Upper lobe of right lung (tissue), 1 donor: ENCODE measurements at regions not wholly inside any gene's neighbourhood (a gene's known extent, or its start where the extent isn't known, plus 50 kb on each side); places are given as distances from the start of the nearest gene placed in this dataset.

Experiments
- ATAC-seq: fragments of 200-7000 bp; cut with Tn5 transposase; one replicate; pipeline ENCODE4 v1.9.1; 2020; ENCODE audit warnings: mild to moderate bottlenecking, moderate library complexity
- DNase-seq: peaks from one replicate; pipeline ENCODE4 v3.0.0-alpha.2; 2020
- H3K27ac ChIP-seq: fragments of 200-600 bp; one replicate; pipeline ENCODE4 v1.8.0; 2022
- H3K27me3 ChIP-seq: fragments of 200-600 bp; one replicate; pipeline ENCODE4 v1.8.0; 2022; ENCODE audit warnings: mild to moderate bottlenecking
- H3K36me3 ChIP-seq: fragments of 200-600 bp; one replicate; pipeline ENCODE4 v1.8.0; 2022
- H3K4me1 ChIP-seq: fragments of 200-600 bp; one replicate; pipeline ENCODE4 v1.8.0; 2022
- H3K4me3 ChIP-seq: fragments of 200-600 bp; one replicate; pipeline ENCODE4 v1.8.0; 2022; ENCODE audit warnings: mild to moderate bottlenecking
- H3K9me3 ChIP-seq: fragments of 200-600 bp; one replicate; pipeline ENCODE4 v1.8.0; 2022
- intact Hi-C: fragments of 100-400 bp; cut with DNase I; formaldehyde crosslinking; loops from one replicate; pipeline ENCODE4 v1.11.0; 2022
- TF ChIP-seq, protein P1 (sequence below): fragments of 200-600 bp; IDR thresholded peaks from one replicate; pipeline ENCODE4 v1.8.0; 2022; ENCODE audit warnings: antibody characterized with exemption
- donor health status: DM: no; HTN: yes; CAD: no; lungs with severe emphysema.

DNA sequence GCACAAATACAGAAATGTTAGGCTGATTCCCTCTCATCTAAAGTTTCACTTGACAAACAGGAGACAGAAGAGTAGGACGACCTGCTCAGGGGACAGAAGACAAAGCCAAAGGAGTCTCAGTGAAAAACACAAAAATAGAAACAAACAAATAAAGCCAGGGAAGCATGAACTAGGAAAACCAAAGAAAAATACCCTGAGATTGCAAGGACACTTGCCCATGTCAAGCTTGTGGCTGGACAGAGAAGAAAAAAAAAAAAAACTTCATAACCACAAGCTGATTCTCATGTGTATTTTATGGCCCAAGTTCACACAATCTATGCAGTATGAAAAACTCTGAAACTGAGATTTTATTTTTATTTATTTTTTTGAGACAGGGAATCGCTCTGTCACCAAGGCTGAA, 85.6 kb upstream of the BEND6 start:
- H3K27me3 ChIP-seq = no peaks in the 10 kb centered on the region
- H3K4me1 ChIP-seq = no peaks in the 10 kb centered on the region
- H3K36me3 ChIP-seq = no peaks in the 10 kb centered on the region
- no peak overlapping the region for H3K27ac ChIP-seq
- intact Hi-C loops = no loop called here
- TF ChIP-seq, protein P1, sequence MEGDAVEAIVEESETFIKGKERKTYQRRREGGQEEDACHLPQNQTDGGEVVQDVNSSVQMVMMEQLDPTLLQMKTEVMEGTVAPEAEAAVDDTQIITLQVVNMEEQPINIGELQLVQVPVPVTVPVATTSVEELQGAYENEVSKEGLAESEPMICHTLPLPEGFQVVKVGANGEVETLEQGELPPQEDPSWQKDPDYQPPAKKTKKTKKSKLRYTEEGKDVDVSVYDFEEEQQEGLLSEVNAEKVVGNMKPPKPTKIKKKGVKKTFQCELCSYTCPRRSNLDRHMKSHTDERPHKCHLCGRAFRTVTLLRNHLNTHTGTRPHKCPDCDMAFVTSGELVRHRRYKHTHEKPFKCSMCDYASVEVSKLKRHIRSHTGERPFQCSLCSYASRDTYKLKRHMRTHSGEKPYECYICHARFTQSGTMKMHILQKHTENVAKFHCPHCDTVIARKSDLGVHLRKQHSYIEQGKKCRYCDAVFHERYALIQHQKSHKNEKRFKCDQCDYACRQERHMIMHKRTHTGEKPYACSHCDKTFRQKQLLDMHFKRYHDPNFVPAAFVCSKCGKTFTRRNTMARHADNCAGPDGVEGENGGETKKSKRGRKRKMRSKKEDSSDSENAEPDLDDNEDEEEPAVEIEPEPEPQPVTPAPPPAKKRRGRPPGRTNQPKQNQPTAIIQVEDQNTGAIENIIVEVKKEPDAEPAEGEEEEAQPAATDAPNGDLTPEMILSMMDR = no peak
- no peak overlapping the region for H3K4me3 ChIP-seq
- ATAC-seq (no peak), DNase-seq (no peak)
- no peaks in the 10 kb centered on the region for H3K9me3 ChIP-seq

DNA sequence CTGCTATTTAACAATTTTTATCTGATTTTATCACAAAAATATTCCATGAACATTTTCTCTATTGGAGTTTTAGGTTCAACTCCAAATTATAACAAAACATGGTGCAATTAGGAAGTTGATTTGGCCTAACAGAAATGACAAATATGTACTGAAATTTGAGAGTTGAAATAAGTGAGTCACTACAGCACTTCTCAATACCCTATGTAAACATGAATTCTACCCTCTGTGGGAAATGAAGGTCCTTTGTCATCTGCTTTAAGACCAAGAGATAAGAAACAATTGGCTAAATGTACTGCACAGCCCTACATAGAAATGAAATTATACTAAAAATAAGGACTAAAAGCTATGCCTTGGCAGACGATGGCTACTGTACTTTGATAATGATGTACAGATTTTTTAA, 86.2 kb upstream of the BEND6 start:
- Histone ChIP-seq H3K36me3 (no peaks in the 10 kb centered on the region), H3K4me3 (no peak overlapping the region), H3K27me3 (no peaks in the 10 kb centered on the region), H3K9me3 (no peaks in the 10 kb centered on the region), H3K4me1 (peaks cover 1% of the 10 kb centered on the region), H3K27ac (no peak overlapping the region)
- ATAC-seq (no peak), DNase-seq (no peak)
- intact Hi-C loops = no loop called here
- TF ChIP-seq, protein P1 = no peak

DNA sequence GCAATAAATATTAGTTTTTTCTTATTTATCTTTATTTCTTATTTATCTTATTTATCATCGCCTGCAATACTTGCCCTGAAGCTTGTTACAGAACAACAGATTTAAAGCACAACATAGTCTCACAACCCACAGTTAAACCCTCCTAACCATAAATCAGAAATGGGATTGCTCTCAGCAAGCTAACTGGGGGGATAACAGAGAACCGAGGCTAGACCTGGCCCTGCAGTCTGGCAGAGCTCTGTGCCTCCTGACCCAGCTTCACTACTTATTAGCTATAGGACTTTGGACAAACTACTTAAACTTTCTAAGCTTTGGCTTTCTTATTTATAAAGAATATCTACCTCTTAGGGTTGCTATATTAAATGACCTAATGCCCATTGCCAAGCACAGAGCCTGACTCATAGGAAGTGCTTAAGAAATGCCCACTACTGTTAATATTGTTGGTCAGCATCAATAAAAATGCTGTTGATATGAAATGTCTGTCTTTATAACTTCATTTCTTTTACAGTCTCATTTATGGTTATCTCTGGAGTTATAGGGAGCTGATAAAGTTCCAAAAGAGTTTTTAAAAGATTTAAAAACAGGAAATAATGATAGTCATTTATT, 87.9 kb upstream of the BEND6 start:
- ATAC-seq = no peak
- H3K27ac ChIP-seq = no peak overlapping the region
- intact Hi-C loops = no loop called here

DNA sequence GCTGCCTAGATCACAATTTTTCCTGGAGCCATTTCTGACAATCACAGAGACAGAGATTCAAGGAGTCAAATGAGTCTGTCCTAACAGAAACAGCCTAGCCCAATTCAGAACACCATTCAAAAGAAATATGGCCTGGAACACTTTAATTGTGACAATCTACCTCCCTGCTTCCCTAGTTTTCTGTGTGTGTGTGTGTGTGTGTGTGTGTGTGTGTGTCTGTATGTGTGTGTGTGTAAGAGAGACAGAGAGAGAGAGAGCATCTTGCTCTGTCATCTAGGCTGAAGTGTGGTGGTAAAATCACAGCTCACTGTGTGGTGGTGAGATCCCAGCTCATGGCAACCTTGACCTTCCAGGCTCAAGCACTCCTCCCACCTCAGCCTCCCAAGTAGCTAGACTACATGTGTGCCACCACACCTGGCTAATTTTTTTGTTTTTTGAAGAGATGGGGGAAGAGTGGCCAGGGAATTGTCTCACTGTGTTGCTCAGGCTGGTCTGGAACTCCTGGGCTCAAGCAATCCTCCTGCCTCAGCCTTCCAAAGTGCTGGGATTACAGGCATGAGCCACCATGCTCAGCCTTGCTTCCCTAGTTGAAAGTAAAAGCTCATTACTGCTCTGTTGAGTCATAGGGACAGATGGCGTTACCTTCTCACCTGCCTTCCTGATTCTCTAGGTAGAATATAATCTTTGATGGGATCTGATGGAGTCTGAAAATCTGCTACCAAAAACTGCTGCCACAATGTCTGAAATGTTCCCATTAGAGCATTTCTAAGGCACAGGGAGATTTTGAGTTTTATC, 89.6 kb upstream of the BEND6 start:
- DNase-seq = no peak
- H3K4me3 ChIP-seq = no peak overlapping the region
- no peaks in the 10 kb centered on the region for H3K9me3 ChIP-seq
- H3K27ac ChIP-seq = no peak overlapping the region
- no peaks in the 10 kb centered on the region for H3K27me3 ChIP-seq
- peaks cover 6% of the 10 kb centered on the region for H3K4me1 ChIP-seq
- H3K36me3 ChIP-seq = no peaks in the 10 kb centered on the region
- ATAC-seq = no peak
- intact Hi-C loops = no loop called here
- TF ChIP-seq, protein P1 = no peak

More for the DNA sequence above, 87.9 kb upstream of the BEND6 start:
- H3K27me3 ChIP-seq = no peaks in the 10 kb centered on the region
- TF ChIP-seq, protein P1 = no peak
- H3K4me1 ChIP-seq = peaks cover 6% of the 10 kb centered on the region
- no peaks in the 10 kb centered on the region for H3K36me3 ChIP-seq
- DNase-seq = no peak
- H3K4me3 ChIP-seq = no peak overlapping the region
- no peaks in the 10 kb centered on the region for H3K9me3 ChIP-seq

DNA sequence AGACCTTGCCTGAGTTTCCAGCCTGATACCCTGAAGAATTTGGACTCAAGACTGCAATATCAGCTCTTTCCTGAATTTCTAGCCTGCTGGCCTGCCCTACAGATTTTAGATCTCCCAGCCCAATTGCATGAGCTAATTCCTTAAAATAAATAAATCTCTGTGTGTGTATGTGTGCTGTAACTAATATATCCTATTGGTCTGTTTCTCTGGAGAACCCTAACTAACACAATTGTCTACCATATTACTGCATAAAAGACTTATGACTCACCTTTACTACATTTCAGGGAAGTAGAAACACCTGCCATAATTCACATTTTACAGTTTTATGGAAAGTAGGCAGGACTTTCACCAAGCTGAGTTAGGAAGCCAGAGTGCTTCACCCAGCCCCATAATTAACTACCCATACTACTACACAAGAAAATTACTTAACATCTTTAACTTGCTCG, 90.7 kb upstream of the BEND6 start:
- no peak for ATAC-seq

More for the DNA sequence above, 90.7 kb upstream of the BEND6 start:
- Histone ChIP-seq H3K36me3 (no peaks in the 10 kb centered on the region), H3K9me3 (no peaks in the 10 kb centered on the region), H3K4me1 (peaks cover 6% of the 10 kb centered on the region), H3K4me3 (no peak overlapping the region), H3K27ac (no peak overlapping the region), H3K27me3 (no peaks in the 10 kb centered on the region)
- DNase-seq = no peak
- intact Hi-C loops = no loop called here
- TF ChIP-seq, protein P1 = no peak
